GM12878 (cell line): ENCODE measurements at regions not wholly inside any gene's neighbourhood (a gene's known extent, or its start where the extent isn't known, plus 50 kb on each side); places are given as distances from the start of the nearest gene placed in this dataset.
"Not testable (repeated sequence)": the region's sequence is repeated elsewhere in the genome, so short reads cannot be mapped to it uniquely, and the experiment has no call there.

Experiments used
- ATAC-seq: fragments of 200-7000 bp; cut with Tn5 transposase; 3 replicates; pipeline ENCODE4 v1.9.1; 2020; ENCODE audit warnings: mild to moderate bottlenecking, moderate library complexity
- BruUV-seq: library from RNA; stranded (reverse); fragments of 400-500 nt; replicated peaks from 2 replicates; lab custom pipeline; 2021; lab: Mats Ljungman, UMichigan
- CTCF ChIA-PET: fragments of 300-600 bp; sonication (Branson Sonifier 250); formaldehyde crosslinking; extraction: SDS; loops from one replicate; lab custom pipeline; 2021; ENCODE audit warnings: inconsistent platforms; lab: Yijun Ruan, JAX
- POLR2A ChIA-PET: fragments of 350-600 bp; formaldehyde crosslinking; extraction: SDS; loops from one replicate; lab custom pipeline; 2021; ENCODE audit warnings: inconsistent platforms; lab: Charles Lee
- RAD21 ChIA-PET: fragments of 300-600 bp; sonication (Branson Sonifier 250); formaldehyde crosslinking; loops from one replicate; lab custom pipeline; 2023; ENCODE audit warnings: antibody characterized with exemption; ENCODE audit not compliant: unreplicated experiment; lab: Charles Lee
- SMC1A ChIA-PET: fragments of 300-600 bp; sonication (Branson Sonifier 250); formaldehyde crosslinking; loops from one replicate; lab custom pipeline; 2023; ENCODE audit not compliant: unreplicated experiment, uncharacterized antibody; lab: Charles Lee
- DNase-seq: peaks from one replicate; pipeline ENCODE4 v3.0.0-alpha.2; 2011; ENCODE audit warnings: low read depth, low spot score
- FAIRE-seq: peaks from 3 replicates; lab custom pipeline; 2011; peaks lifted over from hg19 to GRCh38; lab: Jason Lieb, UNC
- H2AFZ ChIP-seq: 2 replicates; pipeline ENCODE4 v1.6.0; 2011; ENCODE audit warnings: low read depth, low read length, control low read depth; ENCODE audit not compliant: control insufficient read depth
- H3K27ac ChIP-seq: 2 replicates; pipeline ENCODE4 v1.5.1; 2011; ENCODE audit warnings: control low read depth; ENCODE audit not compliant: control insufficient read depth, insufficient read depth
- H3K27me3 ChIP-seq, 2 experiments: replicated peaks in 1 of 2; 2 replicates each; pipeline versions ENCODE4 v1.6.0 to v1.6.1; 2011; ENCODE audit warnings: low read length in 1 of 2; ENCODE audit not compliant: control insufficient read depth in 2 of 2, insufficient read depth in 2 of 2
- H3K36me3 ChIP-seq, 2 experiments: 2 replicates each; pipeline ENCODE4 v1.5.1; 2011; ENCODE audit warnings: low read length in 1 of 2; ENCODE audit not compliant: control insufficient read depth in 2 of 2, insufficient read depth in 2 of 2
- H3K4me1 ChIP-seq: 2 replicates; pipeline ENCODE4 v1.6.1; 2011; ENCODE audit warnings: mild to moderate bottlenecking, low read length, moderate library complexity, mixed read lengths; ENCODE audit not compliant: control insufficient read depth, insufficient read depth
- H3K4me2 ChIP-seq: 2 replicates; pipeline ENCODE4 v1.6.0; 2011; ENCODE audit warnings: control low read depth; ENCODE audit not compliant: control insufficient read depth, insufficient read depth
- H3K4me3 ChIP-seq: fragments of 200-600 bp; sonication (generic); 2 replicates; pipeline ENCODE4 v1.5.1; 2016
- H3K79me2 ChIP-seq: 2 replicates; pipeline ENCODE4 v1.6.0; 2011; ENCODE audit warnings: low read length; ENCODE audit not compliant: control insufficient read depth, insufficient read depth
- H3K9ac ChIP-seq: 2 replicates; pipeline ENCODE4 v1.8.0; 2011; ENCODE audit warnings: low read length, control low read depth, mixed read lengths; ENCODE audit not compliant: control insufficient read depth, insufficient read depth
- H3K9me3 ChIP-seq: replicated peaks from 3 replicates; pipeline ENCODE4 v1.5.1; 2011; ENCODE audit warnings: mild to moderate bottlenecking, low read length; ENCODE audit not compliant: control insufficient read depth, insufficient read depth
- H4K20me1 ChIP-seq: 2 replicates; pipeline ENCODE4 v1.6.0; 2011; ENCODE audit not compliant: control insufficient read depth, insufficient read depth
- WGBS: methylation state at CpG from one replicate; pipeline ENCODE4 v1.1.6; 2016; ENCODE audit warnings: low lambda C conversion rate; ENCODE audit not compliant: insufficient replicate concordance, insufficient coverage; ENCODE audit errors: missing lambda C conversion rate; 5-methylcytosine and 5-hydroxymethylcytosine counted together
- in situ Hi-C: fragments of 300-500 bp; cut with MboI; formaldehyde crosslinking; loops from 9 replicates; pipeline ENCODE4 v1.14.3; 2018; ENCODE audit warnings: mixed read lengths
- intact Hi-C: fragments of 100-400 bp; cut with micrococcal nuclease; formaldehyde crosslinking; loops from one replicate; pipeline ENCODE4 v1.14.2; 2022; ENCODE audit not compliant: unreplicated experiment

DNA sequence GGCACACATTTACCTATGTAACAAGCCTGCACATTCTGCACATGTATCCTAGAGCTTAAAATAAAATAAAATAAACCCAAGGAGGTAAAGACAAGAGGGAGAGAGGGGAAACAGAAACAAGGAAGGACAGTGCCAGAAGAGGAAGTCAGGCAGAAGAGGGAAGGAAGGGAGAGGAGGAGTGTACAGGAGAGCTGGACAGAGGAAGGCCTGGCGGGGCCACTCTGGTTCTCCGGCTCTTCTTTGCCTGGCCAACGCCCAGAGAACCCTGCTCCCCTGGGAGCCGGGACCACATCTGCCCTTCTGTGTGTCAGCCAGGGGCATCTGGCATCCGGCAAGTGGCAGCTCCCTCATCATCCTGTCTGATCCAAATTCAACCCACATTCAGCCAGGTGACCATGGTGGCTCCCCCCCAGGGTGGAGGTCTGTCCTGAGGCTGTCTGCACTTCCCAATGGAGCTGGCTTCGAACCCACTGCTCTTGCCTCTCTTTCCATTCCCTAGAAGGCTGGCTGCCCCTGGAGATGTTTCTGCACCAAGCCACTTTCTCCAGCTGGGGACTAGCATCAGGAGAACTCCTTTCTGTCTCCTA is 55.5 kb upstream of the RABL2A start:
- ATAC-seq, POLR2A ChIA-PET, RAD21 ChIA-PET, H3K4me2 ChIP-seq, H3K36me3 ChIP-seq, DNase-seq, intact Hi-C loops, H3K27me3 ChIP-seq, H3K27ac ChIP-seq, H3K9me3 ChIP-seq, H3K4me3 ChIP-seq, H3K79me2 ChIP-seq, H4K20me1 ChIP-seq, H3K9ac ChIP-seq, H2AFZ ChIP-seq, FAIRE-seq, in situ Hi-C loops, CTCF ChIA-PET, SMC1A ChIA-PET, H3K4me1 ChIP-seq, BruUV-seq: not testable (repeated sequence)
- 43% methylated on average over 6 of the region's 6 CpGs for WGBS

DNA sequence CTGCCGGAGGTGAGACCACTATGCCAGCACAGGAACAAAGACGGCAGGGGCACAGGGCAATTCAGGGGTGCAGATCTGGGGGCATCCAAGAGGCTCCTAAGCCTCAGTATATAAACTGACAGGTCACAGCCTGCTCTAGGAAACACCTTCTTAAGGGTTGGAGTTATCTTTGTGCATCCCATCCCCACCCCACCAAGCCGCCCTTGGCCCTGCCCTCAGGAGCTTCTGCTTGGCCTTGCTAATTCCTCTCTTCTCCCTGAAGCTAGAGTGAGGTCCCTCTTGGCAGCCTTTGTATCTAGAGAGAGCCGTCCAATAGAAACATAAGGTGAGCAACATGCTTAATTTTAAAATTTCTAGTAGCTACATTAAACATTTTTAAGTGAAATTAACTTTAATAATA is 51.3 kb upstream of the RABL2A start:
- H3K27ac ChIP-seq, H3K9me3 ChIP-seq, intact Hi-C loops, H3K79me2 ChIP-seq, H3K4me1 ChIP-seq, H3K4me3 ChIP-seq, BruUV-seq, H3K36me3 ChIP-seq, H4K20me1 ChIP-seq, H3K9ac ChIP-seq, FAIRE-seq, H2AFZ ChIP-seq, POLR2A ChIA-PET, CTCF ChIA-PET, H3K27me3 ChIP-seq, RAD21 ChIA-PET, in situ Hi-C loops, ATAC-seq, DNase-seq, H3K4me2 ChIP-seq, SMC1A ChIA-PET: not testable (repeated sequence)
- WGBS, result 36% methylated on average over 3 of the region's 4 CpGs

DNA sequence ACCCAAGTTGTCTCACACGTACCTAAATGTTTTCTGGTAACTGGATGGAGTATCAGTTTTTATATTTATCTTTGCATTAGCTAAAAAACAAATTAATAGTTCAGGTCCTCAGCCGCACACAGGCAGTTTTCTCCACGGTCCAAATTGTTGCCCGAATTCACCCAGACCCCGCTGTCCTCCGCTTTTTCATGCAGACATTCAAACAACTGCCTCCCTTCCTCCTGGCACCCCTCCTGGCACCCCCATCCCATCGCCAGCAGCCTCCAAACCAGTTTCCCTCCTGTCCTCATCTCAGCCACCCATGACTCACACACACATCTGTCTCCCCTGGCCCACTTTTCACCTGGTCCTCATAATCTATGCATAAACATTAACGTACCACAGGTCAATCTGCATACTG is 50.7 kb upstream of the RABL2A start:
- H3K27me3 ChIP-seq, ATAC-seq, H2AFZ ChIP-seq, H3K79me2 ChIP-seq, H3K27ac ChIP-seq, H3K4me2 ChIP-seq, H3K4me3 ChIP-seq, H3K4me1 ChIP-seq, intact Hi-C loops, H3K36me3 ChIP-seq, DNase-seq, RAD21 ChIA-PET, H4K20me1 ChIP-seq, H3K9ac ChIP-seq, SMC1A ChIA-PET, POLR2A ChIA-PET, in situ Hi-C loops, H3K9me3 ChIP-seq, CTCF ChIA-PET, BruUV-seq, FAIRE-seq: not testable (repeated sequence)
- WGBS, result 48% methylated on average over 8 of the region's 8 CpGs
